ENCODE measurements at regions not wholly inside any gene's neighbourhood (a gene's known extent, or its start where the extent isn't known, plus 50 kb on each side); places are given as distances from the start of the nearest gene placed in this dataset.

GRCh38 chr2:235265348-235265965 lies 228.4 kb upstream of the AGAP1 start:
- no peak for DNase-seq

GRCh38 chr2:235267251-235267650 lies 226.6 kb upstream of the AGAP1 start:
- DNase-seq = no peak

GRCh38 chr2:235268535-235268934 lies 225.3 kb upstream of the AGAP1 start:
- DNase-seq = no peak

- no peak for DNase-seq
Measured at GRCh38 chr2:235270291-235270690, 223.6 kb upstream of the AGAP1 start.

GRCh38 chr2:235270956-235271355 lies 222.9 kb upstream of the AGAP1 start:
- DNase-seq = no peak

- DNase-seq = no peak
Measured at GRCh38 chr2:235271936-235272335, 221.9 kb upstream of the AGAP1 start.

GRCh38 chr2:235274023-235274422 lies 219.8 kb upstream of the AGAP1 start:
- DNase-seq = no peak

GRCh38 chr2:235277485-235277884 lies 216.4 kb upstream of the AGAP1 start:
- DNase-seq = no peak

GRCh38 chr2:235278771-235279355 lies 215.0 kb upstream of the AGAP1 start:
- no peak for DNase-seq

- no peak for DNase-seq
Measured at GRCh38 chr2:235279965-235280364, 213.9 kb upstream of the AGAP1 start.

GRCh38 chr2:235283246-235283645 lies 210.6 kb upstream of the AGAP1 start:
- DNase-seq = no peak

- no peak for DNase-seq
Measured at GRCh38 chr2:235286622-235287374, 207.0 kb upstream of the AGAP1 start.

- DNase-seq = no peak
Measured at GRCh38 chr2:235287375-235287733, 206.5 kb upstream of the AGAP1 start.

- no peak for DNase-seq
Measured at GRCh38 chr2:235291461-235291860, 202.4 kb upstream of the AGAP1 start.

- DNase-seq = no peak
Measured at GRCh38 chr2:235293061-235293460, 200.8 kb upstream of the AGAP1 start.

- no peak for DNase-seq
Measured at GRCh38 chr2:235295831-235296230, 198.0 kb upstream of the AGAP1 start.

GRCh38 chr2:235300368-235301201 lies 193.3 kb upstream of the AGAP1 start:
- DNase-seq = no peak

- DNase-seq = no peak
Measured at GRCh38 chr2:235301202-235302076, 192.4 kb upstream of the AGAP1 start.

- DNase-seq = no peak
Measured at GRCh38 chr2:235302263-235302662, 191.6 kb upstream of the AGAP1 start.

GRCh38 chr2:235303499-235304291 lies 190.1 kb upstream of the AGAP1 start:
- no peak for DNase-seq

GRCh38 chr2:235305678-235306077 lies 188.2 kb upstream of the AGAP1 start:
- DNase-seq = no peak

- DNase-seq = no peak
Measured at GRCh38 chr2:235311044-235311443, 182.8 kb upstream of the AGAP1 start.
